Ovary (tissue), 7 donors: ENCODE measurements at regions not wholly inside any gene's neighbourhood (a gene's known extent, or its start where the extent isn't known, plus 50 kb on each side); places are given as distances from the start of the nearest gene placed in this dataset.

Experiments
- DNase-seq, 5 donors: peaks; one replicate each; pipeline ENCODE4 v3.0.0-alpha.2; 2019 to 2020
- H3K27ac ChIP-seq, 2 donors: fragments of 200-600 bp; one replicate each; pipeline versions ENCODE4 v1.5.1 to v1.8.0; 2019 to 2022
- H3K27me3 ChIP-seq: fragments of 200-600 bp; one replicate; pipeline ENCODE4 v1.8.0; 2022
- H3K36me3 ChIP-seq: fragments of 200-600 bp; sonication (generic); one replicate; pipeline ENCODE4 v1.5.1; 2019
- H3K4me1 ChIP-seq: one replicate; pipeline ENCODE4 v1.8.1; 2013; ENCODE audit warnings: mild to moderate bottlenecking, moderate library complexity; ENCODE audit not compliant: insufficient read depth
- H3K4me3 ChIP-seq: fragments of 200-600 bp; sonication (generic); one replicate; pipeline ENCODE4 v1.5.1; 2017
- H3K9me3 ChIP-seq, 2 donors: fragments of 200-600 bp in 1 of 2; sonication (generic) in 1 of 2; one replicate each; pipeline versions ENCODE4 v1.5.1 to v1.8.1; 2013 to 2019; ENCODE audit warnings: mild to moderate bottlenecking in 1 of 2, moderate library complexity in 1 of 2
- CTCF ChIP-seq, 3 donors: fragments of 450-650 bp in 2 of 3; fragments of 200-600 bp in 1 of 3; IDR thresholded peaks; one replicate each; pipeline versions ENCODE4 v1.5.1 to v1.8.0; 2016 to 2022; ENCODE audit warnings: antibody characterized with exemption in 3 of 3, mild to moderate bottlenecking in 1 of 3
- EP300 ChIP-seq: sonication (generic); formaldehyde crosslinking; IDR thresholded peaks from one replicate; pipeline ENCODE4 v1.6.1; 2017; ENCODE audit warnings: antibody characterized with exemption
- POLR2A ChIP-seq: fragments of 450-650 bp; IDR thresholded peaks from one replicate; pipeline ENCODE4 v1.6.1; 2017; ENCODE audit warnings: antibody characterized with exemption, mild to moderate bottlenecking, moderate library complexity
- WGBS, 3 donors: extraction: QIAGEN DNeasy Blood & Tissue Kit in 1 of 3; methylation state at CpG; one replicate each; pipeline versions ENCODE4 v1.1.5 to v1.1.7; 2013 to 2017; 5-methylcytosine and 5-hydroxymethylcytosine counted together
- intact Hi-C, 4 donors: fragments of 100-400 bp; cut with DNase I; formaldehyde crosslinking; loops; one replicate each; pipeline versions ENCODE4 v1.11.0 to v1.15.1; 2022 to 2023
- donor health status: DM: no; HTN: no; CAD: no; lungs with moderate emphysema.
- donor health status: DM: no; HTN: no; CAD: no.
- donor health status: Bipolar disorder and iron deficiency.
- donor health status: DM: no; HTN: no; CAD: no.
- donor health status: DM: yes; HTN: yes; CAD: no.

GRCh38 chr14:44444454-44444853 is 62.6 kb downstream of the FSCB start:
- no peak for DNase-seq
- Histone ChIP-seq H3K4me1 (no peaks in the 10 kb centered on the region), H3K36me3 (no peaks in the 10 kb centered on the region), H3K27me3 (no peaks in the 10 kb centered on the region), H3K4me3 (no peak overlapping the region), H3K27ac (no peak overlapping the region), H3K9me3 (no peaks in the 10 kb centered on the region)
- TF ChIP-seq EP300: no peak
- 46 to 93% (median 90%) methylated on average over 1 of the region's 1 CpG for WGBS, 3 donors
- intact Hi-C loops: no loop called here

- no peaks in the 10 kb centered on the region for H3K36me3 ChIP-seq
- no peak for DNase-seq
- H3K27me3 ChIP-seq: no peaks in the 10 kb centered on the region
- TF ChIP-seq EP300 (no peak), POLR2A (no peak), CTCF (IDR thresholded peaks at IDR 0.05) (no peak)
- no peak overlapping the region for H3K4me3 ChIP-seq
- intact Hi-C loops: no loop called here
- no peak overlapping the region for H3K27ac ChIP-seq
- no peaks in the 10 kb centered on the region for H3K4me1 ChIP-seq
- H3K9me3 ChIP-seq: no peaks in the 10 kb centered on the region
These were observed 68.1 kb downstream of the FSCB start for GRCh38 chr14:44438936-44439335.

- H3K27me3 ChIP-seq: no peaks in the 10 kb centered on the region
- WGBS, 3 donors: 80 to 89% (median 89%) methylated on average over 1 of the region's 1 CpG
- TF ChIP-seq CTCF (IDR thresholded peaks at IDR 0.05) (no peak), EP300 (no peak), POLR2A (no peak)
- intact Hi-C loops: no loop called here
- H3K36me3 ChIP-seq: no peaks in the 10 kb centered on the region
- H3K27ac ChIP-seq: no peak overlapping the region
- no peaks in the 10 kb centered on the region for H3K4me1 ChIP-seq
- no peak for DNase-seq
- H3K4me3 ChIP-seq: no peak overlapping the region
- H3K9me3 ChIP-seq: no peaks in the 10 kb centered on the region
These were observed 68.9 kb downstream of the FSCB start for GRCh38 chr14:44438221-44438620.

- Histone ChIP-seq H3K9me3 (no peaks in the 10 kb centered on the region), H3K27ac (no peak overlapping the region), H3K4me3 (no peak overlapping the region), H3K36me3 (no peaks in the 10 kb centered on the region), H3K4me1 (no peaks in the 10 kb centered on the region), H3K27me3 (no peaks in the 10 kb centered on the region)
- intact Hi-C loops: no loop called here
- no peak for TF ChIP-seq CTCF (IDR thresholded peaks at IDR 0.05)
- no peak for TF ChIP-seq POLR2A
- TF ChIP-seq EP300: no peak
- DNase-seq: no peak
These were observed 70.6 kb downstream of the FSCB start for GRCh38 chr14:44436458-44436857.

- Histone ChIP-seq H3K9me3 (no peaks in the 10 kb centered on the region), H3K4me1 (no peaks in the 10 kb centered on the region), H3K27ac (no peak overlapping the region), H3K36me3 (no peaks in the 10 kb centered on the region), H3K27me3 (no peaks in the 10 kb centered on the region), H3K4me3 (no peak overlapping the region)
- WGBS, 3 donors: 73 to 81% (median 79%) methylated on average over 3 of the region's 3 CpGs
- TF ChIP-seq CTCF (IDR thresholded peaks at IDR 0.05) (no peak), POLR2A (no peak), EP300 (no peak)
- intact Hi-C loops: no loop called here
- no peak for DNase-seq
These were observed 78.7 kb downstream of the FSCB start for GRCh38 chr14:44428231-44428945.
